ENCODE measurements at regions not wholly inside any gene's neighbourhood (a gene's known extent, or its start where the extent isn't known, plus 50 kb on each side); places are given as distances from the start of the nearest gene placed in this dataset.

- peaks cover 3% of the 10 kb centered on the region for H3K27me3 Mint-ChIP-seq (ENCODE audit: insufficient read depth, low read depth, poor library complexity)
- Histone ChIP-seq H3K79me2 (replicated peaks; ENCODE audit: insufficient read depth) (no peaks in the 10 kb centered on the region), H3K4me3 (no peak overlapping the region), H3F3A (replicated peaks; ENCODE audit: low read depth) (no peaks in the 10 kb centered on the region), H4K20me1 (replicated peaks; ENCODE audit: insufficient read depth) (no peaks in the 10 kb centered on the region), H3K9me2 (ENCODE audit: insufficient read depth) (peaks cover 1% of the 10 kb centered on the region; the same call in 1 of the 2 replicates), H2AFZ (no peak overlapping the region), H3K4me1 (ENCODE audit: insufficient read depth) (no peaks in the 10 kb centered on the region), H3K27me3 (ENCODE audit: insufficient read depth) (no peaks in the 10 kb centered on the region), H3K27ac (ENCODE audit: low read depth) (no peak overlapping the region), H3K36me3 (ENCODE audit: insufficient read depth) (no peaks in the 10 kb centered on the region), H3K4me2 (no peak overlapping the region)
- no peak for TF ChIP-seq EZH2 (IDR thresholded peaks at IDR 0.05; ENCODE audit: low read depth, unreplicated experiment)
- no peak for TF ChIP-seq CTCF (conservative IDR thresholded peaks at IDR 0.05; ENCODE audit: low read depth in 2 of 2)
- TF ChIP-seq CREB1 (CRISPR knock-in tag; IDR thresholded peaks at IDR 0.05; ENCODE audit: low read depth): no peak
- TF ChIP-seq EZH2phosphoT487 (IDR thresholded peaks at IDR 0.05; ENCODE audit: unreplicated experiment): no peak
- no peak for TF ChIP-seq STAT1 (IDR thresholded peaks at IDR 0.05; ENCODE audit: unreplicated experiment)
- no peak for TF ChIP-seq NANOG (IDR thresholded peaks at IDR 0.05; ENCODE audit: borderline replicate concordance)
- TF ChIP-seq, protein P1, sequence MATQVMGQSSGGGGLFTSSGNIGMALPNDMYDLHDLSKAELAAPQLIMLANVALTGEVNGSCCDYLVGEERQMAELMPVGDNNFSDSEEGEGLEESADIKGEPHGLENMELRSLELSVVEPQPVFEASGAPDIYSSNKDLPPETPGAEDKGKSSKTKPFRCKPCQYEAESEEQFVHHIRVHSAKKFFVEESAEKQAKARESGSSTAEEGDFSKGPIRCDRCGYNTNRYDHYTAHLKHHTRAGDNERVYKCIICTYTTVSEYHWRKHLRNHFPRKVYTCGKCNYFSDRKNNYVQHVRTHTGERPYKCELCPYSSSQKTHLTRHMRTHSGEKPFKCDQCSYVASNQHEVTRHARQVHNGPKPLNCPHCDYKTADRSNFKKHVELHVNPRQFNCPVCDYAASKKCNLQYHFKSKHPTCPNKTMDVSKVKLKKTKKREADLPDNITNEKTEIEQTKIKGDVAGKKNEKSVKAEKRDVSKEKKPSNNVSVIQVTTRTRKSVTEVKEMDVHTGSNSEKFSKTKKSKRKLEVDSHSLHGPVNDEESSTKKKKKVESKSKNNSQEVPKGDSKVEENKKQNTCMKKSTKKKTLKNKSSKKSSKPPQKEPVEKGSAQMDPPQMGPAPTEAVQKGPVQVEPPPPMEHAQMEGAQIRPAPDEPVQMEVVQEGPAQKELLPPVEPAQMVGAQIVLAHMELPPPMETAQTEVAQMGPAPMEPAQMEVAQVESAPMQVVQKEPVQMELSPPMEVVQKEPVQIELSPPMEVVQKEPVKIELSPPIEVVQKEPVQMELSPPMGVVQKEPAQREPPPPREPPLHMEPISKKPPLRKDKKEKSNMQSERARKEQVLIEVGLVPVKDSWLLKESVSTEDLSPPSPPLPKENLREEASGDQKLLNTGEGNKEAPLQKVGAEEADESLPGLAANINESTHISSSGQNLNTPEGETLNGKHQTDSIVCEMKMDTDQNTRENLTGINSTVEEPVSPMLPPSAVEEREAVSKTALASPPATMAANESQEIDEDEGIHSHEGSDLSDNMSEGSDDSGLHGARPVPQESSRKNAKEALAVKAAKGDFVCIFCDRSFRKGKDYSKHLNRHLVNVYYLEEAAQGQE (IDR thresholded peaks at IDR 0.05; ENCODE audit: unreplicated experiment): no peak
- TF ChIP-seq, protein P2, sequence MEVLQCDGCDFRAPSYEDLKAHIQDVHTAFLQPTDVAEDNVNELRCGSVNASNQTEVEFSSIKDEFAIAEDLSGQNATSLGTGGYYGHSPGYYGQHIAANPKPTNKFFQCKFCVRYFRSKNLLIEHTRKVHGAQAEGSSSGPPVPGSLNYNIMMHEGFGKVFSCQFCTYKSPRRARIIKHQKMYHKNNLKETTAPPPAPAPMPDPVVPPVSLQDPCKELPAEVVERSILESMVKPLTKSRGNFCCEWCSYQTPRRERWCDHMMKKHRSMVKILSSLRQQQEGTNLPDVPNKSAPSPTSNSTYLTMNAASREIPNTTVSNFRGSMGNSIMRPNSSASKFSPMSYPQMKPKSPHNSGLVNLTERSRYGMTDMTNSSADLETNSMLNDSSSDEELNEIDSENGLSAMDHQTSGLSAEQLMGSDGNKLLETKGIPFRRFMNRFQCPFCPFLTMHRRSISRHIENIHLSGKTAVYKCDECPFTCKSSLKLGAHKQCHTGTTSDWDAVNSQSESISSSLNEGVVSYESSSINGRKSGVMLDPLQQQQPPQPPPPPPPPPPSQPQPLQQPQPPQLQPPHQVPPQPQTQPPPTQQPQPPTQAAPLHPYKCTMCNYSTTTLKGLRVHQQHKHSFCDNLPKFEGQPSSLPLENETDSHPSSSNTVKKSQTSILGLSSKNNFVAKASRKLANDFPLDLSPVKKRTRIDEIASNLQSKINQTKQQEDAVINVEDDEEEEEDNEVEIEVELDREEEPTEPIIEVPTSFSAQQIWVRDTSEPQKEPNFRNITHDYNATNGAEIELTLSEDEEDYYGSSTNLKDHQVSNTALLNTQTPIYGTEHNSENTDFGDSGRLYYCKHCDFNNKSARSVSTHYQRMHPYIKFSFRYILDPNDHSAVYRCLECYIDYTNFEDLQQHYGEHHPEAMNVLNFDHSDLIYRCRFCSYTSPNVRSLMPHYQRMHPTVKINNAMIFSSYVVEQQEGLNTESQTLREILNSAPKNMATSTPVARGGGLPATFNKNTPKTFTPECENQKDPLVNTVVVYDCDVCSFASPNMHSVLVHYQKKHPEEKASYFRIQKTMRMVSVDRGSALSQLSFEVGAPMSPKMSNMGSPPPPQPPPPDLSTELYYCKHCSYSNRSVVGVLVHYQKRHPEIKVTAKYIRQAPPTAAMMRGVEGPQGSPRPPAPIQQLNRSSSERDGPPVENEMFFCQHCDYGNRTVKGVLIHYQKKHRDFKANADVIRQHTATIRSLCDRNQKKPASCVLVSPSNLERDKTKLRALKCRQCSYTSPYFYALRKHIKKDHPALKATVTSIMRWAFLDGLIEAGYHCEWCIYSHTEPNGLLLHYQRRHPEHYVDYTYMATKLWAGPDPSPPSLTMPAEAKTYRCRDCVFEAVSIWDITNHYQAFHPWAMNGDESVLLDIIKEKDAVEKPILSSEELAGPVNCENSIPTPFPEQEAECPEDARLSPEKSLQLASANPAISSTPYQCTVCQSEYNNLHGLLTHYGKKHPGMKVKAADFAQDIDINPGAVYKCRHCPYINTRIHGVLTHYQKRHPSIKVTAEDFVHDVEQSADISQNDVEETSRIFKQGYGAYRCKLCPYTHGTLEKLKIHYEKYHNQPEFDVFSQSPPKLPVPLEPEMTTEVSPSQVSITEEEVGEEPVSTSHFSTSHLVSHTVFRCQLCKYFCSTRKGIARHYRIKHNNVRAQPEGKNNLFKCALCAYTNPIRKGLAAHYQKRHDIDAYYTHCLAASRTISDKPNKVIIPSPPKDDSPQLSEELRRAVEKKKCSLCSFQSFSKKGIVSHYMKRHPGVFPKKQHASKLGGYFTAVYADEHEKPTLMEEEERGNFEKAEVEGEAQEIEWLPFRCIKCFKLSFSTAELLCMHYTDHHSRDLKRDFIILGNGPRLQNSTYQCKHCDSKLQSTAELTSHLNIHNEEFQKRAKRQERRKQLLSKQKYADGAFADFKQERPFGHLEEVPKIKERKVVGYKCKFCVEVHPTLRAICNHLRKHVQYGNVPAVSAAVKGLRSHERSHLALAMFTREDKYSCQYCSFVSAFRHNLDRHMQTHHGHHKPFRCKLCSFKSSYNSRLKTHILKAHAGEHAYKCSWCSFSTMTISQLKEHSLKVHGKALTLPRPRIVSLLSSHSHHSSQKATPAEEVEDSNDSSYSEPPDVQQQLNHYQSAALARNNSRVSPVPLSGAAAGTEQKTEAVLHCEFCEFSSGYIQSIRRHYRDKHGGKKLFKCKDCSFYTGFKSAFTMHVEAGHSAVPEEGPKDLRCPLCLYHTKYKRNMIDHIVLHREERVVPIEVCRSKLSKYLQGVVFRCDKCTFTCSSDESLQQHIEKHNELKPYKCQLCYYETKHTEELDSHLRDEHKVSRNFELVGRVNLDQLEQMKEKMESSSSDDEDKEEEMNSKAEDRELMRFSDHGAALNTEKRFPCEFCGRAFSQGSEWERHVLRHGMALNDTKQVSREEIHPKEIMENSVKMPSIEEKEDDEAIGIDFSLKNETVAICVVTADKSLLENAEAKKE (CRISPR knock-in tag; IDR thresholded peaks at IDR 0.05): no peak
- no peak for TF ChIP-seq POLR2AphosphoS5 (IDR thresholded peaks at IDR 0.05; ENCODE audit: low read depth)
- no peak for TF ChIP-seq ZNF114 (CRISPR knock-in tag; IDR thresholded peaks at IDR 0.05)
- TF ChIP-seq JUNB (IDR thresholded peaks at IDR 0.05; ENCODE audit: unreplicated experiment): no peak
- no peak for TF ChIP-seq ZNF331 (CRISPR knock-in tag; IDR thresholded peaks at IDR 0.05; ENCODE audit: low read depth)
- no peak for TF ChIP-seq ETS1 (IDR thresholded peaks at IDR 0.05)
- no peaks in the 10 kb centered on the region; the same call in 2 of the 3 replicates for H3K9me3 Mint-ChIP-seq
- H3K27ac Mint-ChIP-seq: no peak overlapping the region
- DNase-seq (ENCODE audit: low spot score) (no peak), ATAC-seq (no peak)
- no peaks in the 10 kb centered on the region for H3K4me1 Mint-ChIP-seq
- no peak overlapping the region for H3K4me3 Mint-ChIP-seq
- no peaks in the 10 kb centered on the region; the same call in 2 of the 3 replicates for H3K36me3 Mint-ChIP-seq (ENCODE audit: low read depth)
These were observed 381.6 kb upstream of the CNR1 start for GRCh38 chr6:88547768-88548167.
